SK-N-SH treated with all-trans-retinoic acid at 6 μM for 48 hours (cell line): ENCODE measurements at regions not wholly inside any gene's neighbourhood (a gene's known extent, or its start where the extent isn't known, plus 50 kb on each side); places are given as distances from the start of the nearest gene placed in this dataset.

Experiments used
- ATAC-seq: fragments of 200-7000 bp; cut with Tn5 transposase; 3 replicates; pipeline ENCODE4 v1.9.1; 2020; ENCODE audit warnings: mild to moderate bottlenecking, moderate library complexity
- ARNTL ChIP-seq: fragments of 450-650 bp; formaldehyde crosslinking; IDR thresholded peaks from 2 replicates; pipeline ENCODE4 v1.5.0; 2020; ENCODE audit warnings: low read depth, mild to moderate bottlenecking, moderate library complexity, borderline replicate concordance
- BACH2 ChIP-seq: fragments of 250-450 bp; sonication (Bioruptor Pico); IDR thresholded peaks from 2 replicates; pipeline ENCODE4 v1.9.0; 2021; ENCODE audit warnings: mild to moderate bottlenecking, borderline replicate concordance
- CREB5 ChIP-seq: fragments of 250-450 bp; sonication (Bioruptor Pico); IDR thresholded peaks from 2 replicates; pipeline ENCODE4 v1.5.1; 2020; ENCODE audit warnings: low read depth, mild to moderate bottlenecking, moderate library complexity
- CSRNP3 ChIP-seq: fragments of 250-450 bp; sonication (Bioruptor Pico); IDR thresholded peaks from 2 replicates; pipeline ENCODE4 v1.5.1; 2021; ENCODE audit warnings: mild to moderate bottlenecking, moderate library complexity
- ESRRG ChIP-seq: fragments of 250-450 bp; sonication (Bioruptor Pico); IDR thresholded peaks from 2 replicates; pipeline ENCODE4 v1.6.1; 2021; ENCODE audit warnings: mild to moderate bottlenecking
- GLIS3 ChIP-seq: fragments of 250-450 bp; sonication (Bioruptor Pico); IDR thresholded peaks from 2 replicates; pipeline ENCODE4 v1.5.0; 2020; ENCODE audit warnings: mild to moderate bottlenecking, moderate library complexity
- ISL1 ChIP-seq: fragments of 250-450 bp; sonication (Bioruptor Pico); IDR thresholded peaks from 2 replicates; pipeline ENCODE4 v2.1.2; 2022; ENCODE audit warnings: mild to moderate bottlenecking, moderate library complexity
- PATZ1 ChIP-seq: fragments of 250-450 bp; sonication (Bioruptor Pico); IDR thresholded peaks from 2 replicates; pipeline ENCODE4 v1.8.0; 2020; ENCODE audit warnings: mild to moderate bottlenecking, moderate library complexity, borderline replicate concordance
- POU6F1 ChIP-seq: fragments of 250-450 bp; sonication (Bioruptor Pico); IDR thresholded peaks from 2 replicates; pipeline ENCODE4 v1.8.0; 2021; ENCODE audit warnings: low read depth, mild to moderate bottlenecking, moderate library complexity, borderline replicate concordance
- PPARA ChIP-seq: fragments of 250-450 bp; sonication (Bioruptor Pico); IDR thresholded peaks from 2 replicates; pipeline ENCODE4 v1.5.0; 2020; ENCODE audit warnings: mild to moderate bottlenecking, borderline replicate concordance
- SNAI2 ChIP-seq: fragments of 250-450 bp; sonication (Bioruptor Pico); IDR thresholded peaks from 2 replicates; pipeline ENCODE4 v1.5.0; 2020; ENCODE audit warnings: mild to moderate bottlenecking, moderate library complexity
- TCF4 ChIP-seq: fragments of 250-450 bp; sonication (Bioruptor Pico); IDR thresholded peaks from 2 replicates; pipeline ENCODE4 v1.8.0; 2021; ENCODE audit warnings: mild to moderate bottlenecking, moderate library complexity, borderline replicate concordance
- TSHZ2 ChIP-seq: fragments of 250-450 bp; sonication (Bioruptor Pico); IDR thresholded peaks from 2 replicates; pipeline ENCODE4 v1.5.0; 2020; ENCODE audit warnings: mild to moderate bottlenecking, moderate library complexity
- ZC3H10 ChIP-seq: fragments of 250-450 bp; sonication (Bioruptor Pico); IDR thresholded peaks from 2 replicates; pipeline ENCODE4 v1.5.1; 2021; ENCODE audit warnings: mild to moderate bottlenecking, moderate library complexity
- ZFP3 ChIP-seq: fragments of 250-450 bp; sonication (Bioruptor Pico); IDR thresholded peaks from 2 replicates; pipeline ENCODE4 v1.5.0; 2020; ENCODE audit warnings: mild to moderate bottlenecking, moderate library complexity
- ZFP30 ChIP-seq: fragments of 450-650 bp; formaldehyde crosslinking; IDR thresholded peaks from 2 replicates; pipeline ENCODE4 v1.5.0; 2022; ENCODE audit warnings: mild to moderate bottlenecking, moderate library complexity
- ZNF565 ChIP-seq: fragments of 450-650 bp; formaldehyde crosslinking; conservative IDR thresholded peaks from 2 replicates; pipeline ENCODE4 v1.5.0; 2020; ENCODE audit warnings: low read depth, mild to moderate bottlenecking, moderate library complexity
- ZNF70 ChIP-seq: fragments of 450-650 bp; formaldehyde crosslinking; IDR thresholded peaks from 2 replicates; pipeline ENCODE4 v1.5.0; 2020; ENCODE audit warnings: mild to moderate bottlenecking, moderate library complexity
- ZNF8 ChIP-seq: fragments of 450-650 bp; formaldehyde crosslinking; IDR thresholded peaks from 2 replicates; pipeline ENCODE4 v1.5.0; 2020; ENCODE audit warnings: mild to moderate bottlenecking, moderate library complexity

- TF ChIP-seq ZC3H10 (CRISPR knock-in tag) (no peak), CSRNP3 (CRISPR knock-in tag) (no peak), ESRRG (CRISPR knock-in tag) (no peak), GLIS3 (CRISPR knock-in tag) (no peak), ZFP30 (CRISPR knock-in tag) (no peak), ARNTL (CRISPR knock-in tag) (no peak), ISL1 (CRISPR knock-in tag) (no peak), ZFP3 (CRISPR knock-in tag) (no peak), SNAI2 (no peak), ZNF565 (CRISPR knock-in tag) (no peak), TCF4 (CRISPR knock-in tag) (no peak), BACH2 (CRISPR knock-in tag) (no peak), ZNF8 (CRISPR knock-in tag) (no peak), PPARA (CRISPR knock-in tag) (no peak), TSHZ2 (no peak), ZNF70 (CRISPR knock-in tag) (no peak), PATZ1 (CRISPR knock-in tag) (no peak)
- ATAC-seq: no peak
These were observed 269.0 kb downstream of the DCDC2C start for GRCh38 chr2:3972377-3972776.

- TF ChIP-seq BACH2 (CRISPR knock-in tag) (no peak), ZNF8 (CRISPR knock-in tag) (no peak), CREB5 (CRISPR knock-in tag) (no peak), ZNF70 (CRISPR knock-in tag) (no peak), ZNF565 (CRISPR knock-in tag) (no peak), POU6F1 (CRISPR knock-in tag) (no peak), ZFP30 (CRISPR knock-in tag) (no peak), SNAI2 (no peak), ZFP3 (CRISPR knock-in tag) (no peak), ISL1 (CRISPR knock-in tag) (no peak), GLIS3 (CRISPR knock-in tag) (no peak), TSHZ2 (no peak)
- ATAC-seq: no peak
These were observed 271.4 kb downstream of the DCDC2C start for GRCh38 chr2:3974765-3975164.
